BLaER1 treated with 17β-estradiol and CSF1 and Interleukin-3, amounts not matched to agents 10 nM and 100 nM (cell line): ENCODE measurements at regions not wholly inside any gene's neighbourhood (a gene's known extent, or its start where the extent isn't known, plus 50 kb on each side); places are given as distances from the start of the nearest gene placed in this dataset.
"Not testable (repeated sequence)": the region's sequence is repeated elsewhere in the genome, so short reads cannot be mapped to it uniquely, and the experiment has no call there.

Experiments used
- H3K27ac ChIP-seq, 11 experiments: shearing (Covaris generic); formaldehyde crosslinking; 2 replicates each; pipeline ENCODE4 v1.8.1; 2022
- H3K27me3 ChIP-seq, 11 experiments: shearing (Covaris generic); formaldehyde crosslinking; 2 replicates each; pipeline ENCODE4 v1.8.1; 2022
- H3K36me3 ChIP-seq, 11 experiments: shearing (Covaris generic); formaldehyde crosslinking; 2 replicates each; pipeline ENCODE4 v1.8.1; 2022
- H3K4me1 ChIP-seq, 10 experiments: shearing (Covaris generic); formaldehyde crosslinking; 2 replicates each; pipeline ENCODE4 v1.8.1; 2022
- H3K4me2 ChIP-seq, 11 experiments: shearing (Covaris generic); formaldehyde crosslinking; 2 replicates each; pipeline ENCODE4 v1.8.1; 2022
- H3K4me3 ChIP-seq, 10 experiments: shearing (Covaris generic); formaldehyde crosslinking; 2 replicates each; pipeline ENCODE4 v1.8.1; 2022
- H3K9ac ChIP-seq, 11 experiments: shearing (Covaris generic); formaldehyde crosslinking; 2 replicates each; pipeline ENCODE4 v1.8.1; 2022
- H3K9me3 ChIP-seq, 11 experiments: shearing (Covaris generic); formaldehyde crosslinking; replicated peaks in 1 of 11; 2 replicates each; pipeline ENCODE4 v1.8.1; 2022
- H4K20me1 ChIP-seq, 11 experiments: shearing (Covaris generic); formaldehyde crosslinking; 2 replicates each; pipeline ENCODE4 v1.8.1; 2022
- Cebpa-rat ChIP-seq, 11 experiments: shearing (Covaris generic); IDR thresholded peaks; 2 replicates each; pipeline ENCODE4 v1.8.1; 2022

GRCh38 chr10:53477313-53477675 lies 704.7 kb upstream of the MBL2 start:
- H3K27me3 ChIP-seq: no peaks in the 10 kb centered on the region
- no peaks in the 10 kb centered on the region for H3K4me1 ChIP-seq
- no peak overlapping the region for H3K9ac ChIP-seq
- H3K36me3 ChIP-seq: no peaks in the 10 kb centered on the region
- H4K20me1 ChIP-seq: no peaks in the 10 kb centered on the region
- TF ChIP-seq Cebpa-rat (IDR thresholded peaks at IDR 0.05): no peak
- no peak overlapping the region for H3K4me3 ChIP-seq
- H3K27ac ChIP-seq: no peak overlapping the region
- no peaks in the 10 kb centered on the region for H3K9me3 ChIP-seq
- H3K4me2 ChIP-seq: no peak overlapping the region

GRCh38 chr10:53476650-53477312 lies 704.2 kb upstream of the MBL2 start:
- no peaks in the 10 kb centered on the region for H3K4me1 ChIP-seq
- no peak for TF ChIP-seq Cebpa-rat (IDR thresholded peaks at IDR 0.05)
- H3K9me3 ChIP-seq: no peaks in the 10 kb centered on the region
- no peaks in the 10 kb centered on the region for H3K36me3 ChIP-seq
- H3K4me2 ChIP-seq: no peak overlapping the region
- no peak overlapping the region for H3K27ac ChIP-seq
- H3K9ac ChIP-seq: no peak overlapping the region
- no peak overlapping the region for H3K4me3 ChIP-seq
- no peaks in the 10 kb centered on the region for H3K27me3 ChIP-seq
- H4K20me1 ChIP-seq: no peaks in the 10 kb centered on the region

- no peaks in the 10 kb centered on the region for H3K4me1 ChIP-seq
- no peak overlapping the region for H3K9ac ChIP-seq
- H4K20me1 ChIP-seq: no peaks in the 10 kb centered on the region
- no peaks in the 10 kb centered on the region for H3K9me3 ChIP-seq
- no peaks in the 10 kb centered on the region for H3K36me3 ChIP-seq
- no peak overlapping the region for H3K4me2 ChIP-seq
- H3K27ac ChIP-seq: no peak overlapping the region
- H3K27me3 ChIP-seq: no peaks in the 10 kb centered on the region
- no peak for TF ChIP-seq Cebpa-rat (IDR thresholded peaks at IDR 0.05)
- H3K4me3 ChIP-seq: no peak overlapping the region
These were observed 696.8 kb upstream of the MBL2 start for GRCh38 chr10:53469383-53469782.

- no peaks in the 10 kb centered on the region for H4K20me1 ChIP-seq
- H3K9ac ChIP-seq: no peak overlapping the region
- TF ChIP-seq Cebpa-rat (IDR thresholded peaks at IDR 0.05): no peak
- H3K27me3 ChIP-seq: no peaks in the 10 kb centered on the region
- no peaks in the 10 kb centered on the region for H3K9me3 ChIP-seq
- H3K4me2 ChIP-seq: no peak overlapping the region
- no peak overlapping the region for H3K4me3 ChIP-seq
- H3K4me1 ChIP-seq: no peaks in the 10 kb centered on the region
- no peak overlapping the region for H3K27ac ChIP-seq
- H3K36me3 ChIP-seq: no peaks in the 10 kb centered on the region
These were observed 691.0 kb upstream of the MBL2 start for GRCh38 chr10:53463539-53463938.

- no peak overlapping the region for H3K9ac ChIP-seq
- no peak overlapping the region for H3K4me2 ChIP-seq
- no peaks in the 10 kb centered on the region for H3K27me3 ChIP-seq
- no peak overlapping the region for H3K27ac ChIP-seq
- H3K36me3 ChIP-seq: no peaks in the 10 kb centered on the region
- no peak overlapping the region for H3K4me3 ChIP-seq
- H3K4me1 ChIP-seq: no peaks in the 10 kb centered on the region
- no peak for TF ChIP-seq Cebpa-rat (IDR thresholded peaks at IDR 0.05)
- H3K9me3 ChIP-seq: no peaks in the 10 kb centered on the region
- H4K20me1 ChIP-seq: no peaks in the 10 kb centered on the region
These were observed 685.4 kb upstream of the MBL2 start for GRCh38 chr10:53458007-53458406.

- Histone ChIP-seq H3K27me3 (no peaks in the 10 kb centered on the region), H3K4me1 (no peaks in the 10 kb centered on the region), H3K27ac (no peak overlapping the region), H3K36me3 (no peaks in the 10 kb centered on the region), H3K9me3 (peaks cover 0 to 4% (median 0%) of the 10 kb centered on the region in 11 experiments; a peak in 4 of 22 replicates), H3K9ac (no peak overlapping the region), H4K20me1 (no peaks in the 10 kb centered on the region), H3K4me3 (no peak overlapping the region), H3K4me2 (no peak overlapping the region)
- TF ChIP-seq Cebpa-rat (IDR thresholded peaks at IDR 0.05): no peak
These were observed 680.6 kb upstream of the MBL2 start for GRCh38 chr10:53453196-53453595.

GRCh38 chr10:53447576-53447975 lies 675.0 kb upstream of the MBL2 start:
- TF ChIP-seq Cebpa-rat (IDR thresholded peaks at IDR 0.05): no peak

GRCh38 chr10:53441843-53442242 lies 669.3 kb upstream of the MBL2 start:
- peaks cover 0 to under 1% (median 0%) of the 10 kb centered on the region in 11 experiments; a peak in 3 of 22 replicates for H3K9me3 ChIP-seq
- H3K4me1 ChIP-seq: no peaks in the 10 kb centered on the region
- H3K27ac ChIP-seq: no peak overlapping the region
- H3K4me2 ChIP-seq: no peak overlapping the region
- H3K9ac ChIP-seq: no peak overlapping the region
- no peaks in the 10 kb centered on the region for H3K27me3 ChIP-seq
- H4K20me1 ChIP-seq: no peaks in the 10 kb centered on the region
- TF ChIP-seq Cebpa-rat (IDR thresholded peaks at IDR 0.05): no peak
- no peaks in the 10 kb centered on the region for H3K36me3 ChIP-seq
- H3K4me3 ChIP-seq: no peak overlapping the region

More at GRCh38 chr10:53447576-53447975, 675.0 kb upstream of the MBL2 start:
- H3K36me3 ChIP-seq: no peaks in the 10 kb centered on the region
- H4K20me1 ChIP-seq: no peaks in the 10 kb centered on the region
- H3K27me3 ChIP-seq: no peaks in the 10 kb centered on the region
- H3K9me3 ChIP-seq: peaks cover 7 to 15% (median 13%) of the 10 kb centered on the region in 11 experiments; a peak in 18 of 22 replicates
- no peak overlapping the region for H3K4me2 ChIP-seq
- H3K4me3 ChIP-seq: no peak overlapping the region
- H3K27ac ChIP-seq: no peak overlapping the region
- no peaks in the 10 kb centered on the region for H3K4me1 ChIP-seq
- no peak overlapping the region for H3K9ac ChIP-seq

- Histone ChIP-seq H3K27me3 (no peaks in the 10 kb centered on the region), H3K9me3 (no peaks in the 10 kb centered on the region)
- no peak for TF ChIP-seq Cebpa-rat (IDR thresholded peaks at IDR 0.05)
These were observed 668.0 kb upstream of the MBL2 start for GRCh38 chr10:53440601-53441000.

GRCh38 chr10:53439075-53439474 lies 666.5 kb upstream of the MBL2 start:
- not testable (repeated sequence) for H3K27me3 ChIP-seq, H3K36me3 ChIP-seq, H3K4me1 ChIP-seq, H3K4me2 ChIP-seq, H4K20me1 ChIP-seq, H3K4me3 ChIP-seq, H3K27ac ChIP-seq, H3K9ac ChIP-seq, H3K9me3 ChIP-seq

More at GRCh38 chr10:53440601-53441000, 668.0 kb upstream of the MBL2 start:
- Histone ChIP-seq H3K36me3 (no peaks in the 10 kb centered on the region), H3K9ac (no peak overlapping the region), H4K20me1 (no peaks in the 10 kb centered on the region), H3K4me1 (no peaks in the 10 kb centered on the region), H3K27ac (no peak overlapping the region), H3K4me3 (no peak overlapping the region), H3K4me2 (no peak overlapping the region)
